Peyer's patch (tissue), 4 donors: ENCODE measurements at regions not wholly inside any gene's neighbourhood (a gene's known extent, or its start where the extent isn't known, plus 50 kb on each side); places are given as distances from the start of the nearest gene placed in this dataset.

Source experiments
- DNase-seq, 3 donors: peaks; one replicate each; pipeline ENCODE4 v3.0.0-alpha.2; 2017 to 2019
- H3K27ac ChIP-seq, 4 donors: fragments of 200-600 bp; sonication (generic); one replicate each; pipeline ENCODE4 v1.5.1; 2016 to 2019
- H3K27me3 ChIP-seq, 2 donors: fragments of 200-600 bp; sonication (generic); one replicate each; pipeline ENCODE4 v1.5.1; 2019
- H3K36me3 ChIP-seq, 3 donors: fragments of 200-600 bp; sonication (generic); one replicate each; pipeline ENCODE4 v1.5.1; 2016 to 2019
- H3K4me1 ChIP-seq, 4 donors: fragments of 200-600 bp; sonication (generic); one replicate each; pipeline ENCODE4 v1.5.1; 2016 to 2019
- H3K4me3 ChIP-seq, 4 donors: fragments of 200-600 bp; sonication (generic); 1 replicate in 3 of 4; 2 replicates in 1 of 4; pipeline ENCODE4 v1.5.1; 2016 to 2019; ENCODE audit warnings: mild to moderate bottlenecking in 1 of 4
- H3K9me3 ChIP-seq, 4 donors: fragments of 200-600 bp; sonication (generic); one replicate each; pipeline ENCODE4 v1.5.1; 2016 to 2019; ENCODE audit warnings: mild to moderate bottlenecking in 1 of 4
- CTCF ChIP-seq, 6 experiments: fragments of 450-650 bp in 4 of 6; fragments of 200-600 bp in 2 of 6; sonication (generic) in 1 of 6; IDR thresholded peaks; one replicate each; pipeline ENCODE4 v1.5.1; 2017 to 2019; ENCODE audit warnings: antibody characterized with exemption in 6 of 6, mild to moderate bottlenecking in 3 of 6, moderate library complexity in 1 of 6
- POLR2A ChIP-seq, 2 donors: fragments of 450-650 bp; IDR thresholded peaks; one replicate each; pipeline ENCODE4 v1.5.1; 2017; ENCODE audit warnings: antibody characterized with exemption in 2 of 2, mild to moderate bottlenecking in 2 of 2, moderate library complexity in 2 of 2

DNA sequence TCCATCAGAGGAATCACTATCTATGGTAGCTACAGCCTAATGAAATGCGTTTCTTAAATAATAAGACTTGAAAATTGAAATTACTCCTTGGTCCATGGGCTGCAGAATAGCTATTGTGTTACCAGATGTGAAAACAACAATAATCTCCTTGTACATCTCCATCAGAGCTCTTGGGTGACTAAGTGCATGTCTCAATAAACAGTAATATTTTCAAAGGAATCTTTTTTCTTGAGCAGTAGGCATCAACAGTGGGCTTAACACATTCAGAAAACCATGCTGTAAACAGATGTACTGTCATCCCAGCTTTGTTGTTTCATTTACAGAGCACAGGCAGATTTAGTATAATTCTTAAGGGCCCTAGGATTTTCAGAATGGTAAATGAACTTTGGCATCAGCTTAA lies 67.3 kb downstream of the GLUD2 start:
- TF ChIP-seq POLR2A (IDR thresholded peaks at IDR 0.05) (no peak), CTCF (IDR thresholded peaks at IDR 0.05) (no peak)
- H3K27me3 ChIP-seq, result no peaks in the 10 kb centered on the region
- no peaks in the 10 kb centered on the region for H3K4me1 ChIP-seq
- no peak overlapping the region for H3K4me3 ChIP-seq
- H3K36me3 ChIP-seq, result no peaks in the 10 kb centered on the region
- no peaks in the 10 kb centered on the region for H3K9me3 ChIP-seq
- H3K27ac ChIP-seq, result no peak overlapping the region
- no peak for DNase-seq

- no peak for DNase-seq
- Histone ChIP-seq H3K9me3 (no peaks in the 10 kb centered on the region), H3K27me3 (no peaks in the 10 kb centered on the region), H3K4me1 (no peaks in the 10 kb centered on the region), H3K36me3 (no peaks in the 10 kb centered on the region), H3K27ac (no peak overlapping the region), H3K4me3 (no peak overlapping the region)
- TF ChIP-seq POLR2A (IDR thresholded peaks at IDR 0.05) (no peak), CTCF (IDR thresholded peaks at IDR 0.05) (no peak)
These were observed 73.5 kb downstream of the GLUD2 start for GRCh38 chrX:121120690-121121605.

- no peak overlapping the region for H3K27ac ChIP-seq
- no peaks in the 10 kb centered on the region for H3K4me1 ChIP-seq
- H3K9me3 ChIP-seq, result no peaks in the 10 kb centered on the region
- H3K36me3 ChIP-seq, result no peaks in the 10 kb centered on the region
- H3K27me3 ChIP-seq, result no peaks in the 10 kb centered on the region
- H3K4me3 ChIP-seq, result no peak overlapping the region
- TF ChIP-seq CTCF (IDR thresholded peaks at IDR 0.05) (no peak), POLR2A (IDR thresholded peaks at IDR 0.05) (no peak)
- no peak for DNase-seq
These were observed 74.9 kb downstream of the GLUD2 start for GRCh38 chrX:121122332-121122731.

DNA sequence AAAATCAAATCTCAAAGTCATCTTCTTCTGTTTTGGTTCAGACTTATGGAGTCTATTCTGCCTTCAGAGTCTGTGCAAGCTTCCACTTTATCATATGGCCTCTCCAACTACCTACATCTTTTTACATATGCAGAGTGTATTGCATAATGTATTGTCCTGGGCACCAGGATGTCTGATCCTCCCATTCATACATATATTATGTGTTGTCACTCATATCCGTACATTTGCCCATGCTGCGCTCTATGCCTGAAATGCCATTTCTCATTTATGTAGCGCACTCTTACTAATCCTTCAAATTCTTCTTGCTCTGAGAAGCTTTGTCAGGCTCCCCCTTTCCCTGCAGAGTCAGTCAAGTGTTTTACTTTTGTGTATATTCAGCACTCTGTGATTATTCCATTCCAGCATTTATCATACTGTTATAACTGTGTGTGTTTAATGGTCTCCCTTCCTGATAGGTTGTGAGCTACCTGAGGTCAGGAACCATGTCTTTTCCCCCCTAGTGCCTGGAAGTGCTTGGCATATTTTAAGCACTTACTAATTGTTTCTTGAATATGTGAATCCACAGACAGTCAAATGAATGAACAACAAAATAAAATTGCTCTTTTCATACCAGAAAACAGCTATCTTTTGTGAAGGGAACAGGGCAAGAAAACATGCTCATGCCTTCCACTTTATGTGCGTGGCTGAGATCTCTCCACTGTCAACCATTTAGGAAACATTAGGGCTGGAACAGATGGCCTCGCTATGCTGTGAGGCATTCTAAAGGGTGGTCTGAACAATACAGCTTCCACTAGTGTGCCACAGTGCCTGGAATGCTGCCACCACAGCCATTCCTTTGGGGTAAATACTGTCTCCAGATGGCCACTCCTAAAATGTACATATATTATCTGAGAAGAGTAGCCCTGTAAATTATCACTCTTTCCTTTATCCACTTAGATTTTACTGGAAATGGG lies 81.8 kb downstream of the GLUD2 start:
- Histone ChIP-seq H3K27me3 (no peaks in the 10 kb centered on the region), H3K4me1 (no peaks in the 10 kb centered on the region), H3K4me3 (no peak overlapping the region), H3K9me3 (no peaks in the 10 kb centered on the region), H3K36me3 (no peaks in the 10 kb centered on the region), H3K27ac (no peak overlapping the region)
- no peak for DNase-seq
- TF ChIP-seq CTCF (IDR thresholded peaks at IDR 0.05) (no peak), POLR2A (IDR thresholded peaks at IDR 0.05) (no peak)

GRCh38 chrX:121132675-121133074 lies 85.3 kb downstream of the GLUD2 start:
- Histone ChIP-seq H3K4me1 (no peaks in the 10 kb centered on the region), H3K27me3 (no peaks in the 10 kb centered on the region), H3K4me3 (no peak overlapping the region), H3K9me3 (no peaks in the 10 kb centered on the region), H3K27ac (no peak overlapping the region), H3K36me3 (no peaks in the 10 kb centered on the region)
- no peak for TF ChIP-seq CTCF (IDR thresholded peaks at IDR 0.05)
- TF ChIP-seq POLR2A (IDR thresholded peaks at IDR 0.05), result no peak
- DNase-seq, result no peak
